Esophagus muscularis mucosa (tissue), 4 donors: ENCODE measurements at regions not wholly inside any gene's neighbourhood (a gene's known extent, or its start where the extent isn't known, plus 50 kb on each side); places are given as distances from the start of the nearest gene placed in this dataset.

ENCODE experiments used
- CTCF ChIP-seq, 3 experiments: fragments of 200-600 bp in 2 of 3; fragments of 450-650 bp in 1 of 3; sonication (generic) in 2 of 3; IDR thresholded peaks; one replicate each; pipeline ENCODE4 v1.5.1; 2017 to 2019; ENCODE audit warnings: antibody characterized with exemption in 3 of 3, mild to moderate bottlenecking in 2 of 3, moderate library complexity in 1 of 3
- EP300 ChIP-seq: sonication (generic); formaldehyde crosslinking; IDR thresholded peaks from one replicate; pipeline ENCODE4 v1.6.1; 2017; ENCODE audit warnings: antibody characterized with exemption
- POLR2A ChIP-seq: fragments of 450-650 bp; IDR thresholded peaks from one replicate; pipeline ENCODE4 v1.6.1; 2017; ENCODE audit warnings: antibody characterized with exemption, moderate library complexity, mild to moderate bottlenecking, low read depth
- POLR2AphosphoS5 ChIP-seq, 2 donors: sonication (generic); formaldehyde crosslinking; IDR thresholded peaks; one replicate each; pipeline ENCODE4 v1.6.1; 2017; ENCODE audit warnings: antibody characterized with exemption in 2 of 2

DNA sequence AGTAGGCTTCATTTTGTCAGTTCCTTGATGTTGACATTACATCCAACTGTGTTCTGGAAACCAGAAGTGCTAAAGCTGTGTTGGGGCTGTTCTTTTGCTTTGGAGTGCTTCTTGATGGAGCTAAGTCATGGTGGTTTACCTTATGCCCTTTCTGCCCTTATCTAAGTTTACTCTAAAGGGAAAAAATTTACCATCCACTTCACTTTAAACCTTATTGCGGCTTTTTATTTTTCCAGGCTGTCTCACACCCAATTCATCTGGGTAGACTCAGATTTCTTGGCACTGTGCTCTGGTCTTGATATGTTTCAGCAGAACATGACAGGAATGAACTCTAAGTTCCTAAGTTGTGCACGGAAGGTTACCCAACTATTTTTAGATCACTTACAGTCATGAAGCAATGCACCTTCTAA is 104.7 kb upstream of the TTC29 start:
- no peak for TF ChIP-seq POLR2A
- TF ChIP-seq CTCF (IDR thresholded peaks at IDR 0.05) = no peak
- peak in 1 of 2 donors; percentile 54 for TF ChIP-seq POLR2AphosphoS5 (IDR thresholded peaks at IDR 0.05)
- peak; percentile 21 for TF ChIP-seq EP300
